H9 (cell line): ENCODE measurements at regions not wholly inside any gene's neighbourhood (a gene's known extent, or its start where the extent isn't known, plus 50 kb on each side); places are given as distances from the start of the nearest gene placed in this dataset.

ENCODE experiments used
- DNase-seq: peaks from one replicate; pipeline ENCODE4 v3.0.0-alpha.2; 2017
- H2AFZ ChIP-seq: one replicate; pipeline ENCODE4 v1.6.1; 2013; ENCODE audit warnings: mild to moderate bottlenecking, low read length, control low read depth, moderate library complexity
- H2AK5ac ChIP-seq: 2 replicates; pipeline ENCODE4 v1.6.1; 2013; ENCODE audit warnings: low read length, control low read depth, mixed read lengths; ENCODE audit not compliant: insufficient read length
- H2BK120ac ChIP-seq: one replicate; pipeline ENCODE4 v1.6.1; 2013; ENCODE audit warnings: low read depth, mild to moderate bottlenecking, low read length, control low read depth, inconsistent platforms; ENCODE audit not compliant: poor library complexity, severe bottlenecking
- H2BK12ac ChIP-seq: 2 replicates; pipeline ENCODE4 v1.6.1; 2013; ENCODE audit warnings: low read length, control low read depth, mixed read lengths, low read depth; ENCODE audit not compliant: insufficient read length
- H2BK15ac ChIP-seq: 2 replicates; pipeline ENCODE4 v1.6.1; 2013; ENCODE audit warnings: low read depth, low read length, control low read depth
- H2BK20ac ChIP-seq: one replicate; pipeline ENCODE4 v1.6.1; 2013; ENCODE audit warnings: low read depth, mild to moderate bottlenecking, low read length, control low read depth, inconsistent platforms; ENCODE audit not compliant: poor library complexity, severe bottlenecking
- H2BK5ac ChIP-seq: 2 replicates; pipeline ENCODE4 v1.6.1; 2013; ENCODE audit warnings: low read length, control low read depth, mixed read lengths; ENCODE audit not compliant: insufficient read length
- H3K14ac ChIP-seq: 2 replicates; pipeline ENCODE4 v1.6.1; 2013; ENCODE audit warnings: low read length, control low read depth; ENCODE audit not compliant: insufficient read depth
- H3K18ac ChIP-seq: 2 replicates; pipeline ENCODE4 v1.6.1; 2013; ENCODE audit warnings: low read depth, mild to moderate bottlenecking, mixed read lengths, low read length, control low read depth; ENCODE audit not compliant: insufficient read length
- H3K23ac ChIP-seq: 2 replicates; pipeline ENCODE4 v1.6.1; 2013; ENCODE audit warnings: low read length, control low read depth, mixed read lengths, low read depth; ENCODE audit not compliant: insufficient read length
- H3K23me2 ChIP-seq: 2 replicates; pipeline ENCODE4 v1.6.1; 2013; ENCODE audit warnings: low read depth, mild to moderate bottlenecking, mixed read lengths, low read length, control low read depth; ENCODE audit not compliant: insufficient read length, poor library complexity, severe bottlenecking
- H3K27ac ChIP-seq: 2 replicates; pipeline ENCODE4 v1.5.1; 2013; ENCODE audit warnings: low read length, control low read depth, mixed read lengths, low read depth; ENCODE audit not compliant: insufficient read length
- H3K27me3 ChIP-seq: 2 replicates; pipeline ENCODE4 v1.6.1; 2013; ENCODE audit warnings: low read length, control low read depth, inconsistent platforms; ENCODE audit not compliant: insufficient read depth
- H3K4ac ChIP-seq: 2 replicates; pipeline ENCODE4 v1.6.1; 2013; ENCODE audit warnings: low read depth, mild to moderate bottlenecking, control low read depth, inconsistent platforms, low read length, moderate library complexity
- H3K4me1 ChIP-seq: 2 replicates; pipeline ENCODE4 v1.6.1; 2013; ENCODE audit warnings: low read length, control low read depth, inconsistent platforms; ENCODE audit not compliant: insufficient read depth
- H3K4me2 ChIP-seq: 2 replicates; pipeline ENCODE4 v1.6.1; 2013; ENCODE audit warnings: low read length, control low read depth, mixed read lengths; ENCODE audit not compliant: insufficient read length, insufficient read depth
- H3K56ac ChIP-seq: 2 replicates; pipeline ENCODE4 v1.6.1; 2013; ENCODE audit warnings: low read depth, mild to moderate bottlenecking, mixed read lengths, low read length, control low read depth; ENCODE audit not compliant: insufficient read length
- H3K79me1 ChIP-seq: 2 replicates; pipeline ENCODE4 v1.6.1; 2013; ENCODE audit warnings: low read depth, mild to moderate bottlenecking, moderate library complexity, low read length, control low read depth, inconsistent platforms; ENCODE audit not compliant: insufficient read depth, poor library complexity, severe bottlenecking
- H3K79me2 ChIP-seq: 2 replicates; pipeline ENCODE4 v1.6.1; 2013; ENCODE audit warnings: low read length, control low read depth, inconsistent platforms; ENCODE audit not compliant: insufficient read depth
- H3K9ac ChIP-seq: 2 replicates; pipeline ENCODE4 v1.6.1; 2013; ENCODE audit warnings: low read length, control low read depth, mixed read lengths; ENCODE audit not compliant: insufficient read length; ENCODE audit errors: extremely low read depth
- H3K9me3 ChIP-seq: one replicate; pipeline ENCODE4 v1.6.1; 2013; ENCODE audit warnings: low read depth, low read length, inconsistent platforms; ENCODE audit not compliant: control insufficient read depth
- H3T11ph ChIP-seq: one replicate; pipeline ENCODE4 v1.6.1; 2013; ENCODE audit warnings: mild to moderate bottlenecking, low read length, control low read depth, inconsistent platforms
- H4K20me1 ChIP-seq: one replicate; pipeline ENCODE4 v1.6.1; 2013; ENCODE audit not compliant: control insufficient read depth, insufficient read length, insufficient read depth
- H4K5ac ChIP-seq: 2 replicates; pipeline ENCODE4 v1.6.1; 2013; ENCODE audit warnings: low read depth, mild to moderate bottlenecking, mixed read lengths, low read length, control low read depth; ENCODE audit not compliant: insufficient read length
- H4K8ac ChIP-seq: replicated peaks from 2 replicates; pipeline ENCODE4 v1.6.1; 2013; ENCODE audit warnings: low read length, control low read depth, mixed read lengths, low read depth; ENCODE audit not compliant: insufficient read length
- H4K91ac ChIP-seq: 2 replicates; pipeline ENCODE4 v1.6.1; 2013; ENCODE audit warnings: low read depth, mild to moderate bottlenecking, moderate library complexity, mixed read lengths, low read length, control low read depth; ENCODE audit not compliant: insufficient read length
- H3K27ac Mint-ChIP-seq, 3 experiments: 2 replicates in 2 of 3; 3 replicates in 1 of 3; pipeline ENCODE4 v1.8.0; 2020 to 2021; ENCODE audit warnings: mixed read lengths in 3 of 3, mild to moderate bottlenecking in 1 of 3, moderate library complexity in 1 of 3
- H3K27me3 Mint-ChIP-seq: 2 replicates; pipeline ENCODE4 v1.8.0; 2021; ENCODE audit warnings: low read depth, mild to moderate bottlenecking, moderate library complexity, mixed read lengths
- H3K36me3 Mint-ChIP-seq, 3 experiments: 2 replicates in 2 of 3; 3 replicates in 1 of 3; pipeline ENCODE4 v1.8.0; 2020 to 2021; ENCODE audit warnings: low read depth in 3 of 3, mixed read lengths in 3 of 3; ENCODE audit not compliant: insufficient read depth in 1 of 3
- H3K4me1 Mint-ChIP-seq, 2 experiments: 2 replicates each; pipeline ENCODE4 v1.8.0; 2020; ENCODE audit warnings: mixed read lengths in 2 of 2
- H3K4me3 Mint-ChIP-seq, 2 experiments: 2 replicates in 1 of 2; 3 replicates in 1 of 2; pipeline ENCODE4 v1.8.0; 2020 to 2021; ENCODE audit warnings: mild to moderate bottlenecking in 2 of 2, mixed read lengths in 2 of 2, moderate library complexity in 1 of 2
- H3K9me3 Mint-ChIP-seq, 2 experiments: 2 replicates in 1 of 2; 3 replicates in 1 of 2; pipeline ENCODE4 v1.8.0; 2020; ENCODE audit warnings: mild to moderate bottlenecking in 2 of 2, mixed read lengths in 2 of 2, moderate library complexity in 1 of 2
- CTCF ChIP-seq: fragments of 200-600 bp; sonication (generic); conservative IDR thresholded peaks from 3 replicates; pipeline ENCODE4 v1.8.0; 2021; ENCODE audit warnings: antibody characterized with exemption, mild to moderate bottlenecking
- WGBS: extraction: QIAGEN DNeasy Blood & Tissue Kit; methylation state at CpG from one replicate; pipeline ENCODE4 v1.1.7; 2013; ENCODE audit warnings: missing lambda C conversion rate, low lambda C conversion rate, mixed read lengths; ENCODE audit not compliant: insufficient read length; ENCODE audit errors: extremely low coverage; 5-methylcytosine and 5-hydroxymethylcytosine counted together

GRCh38 chr13:31649766-31650165 lies 89.6 kb upstream of the RXFP2 start:
- peaks cover 4% of the 10 kb centered on the region in 2 experiments; a peak in 3 of 4 replicates for H3K4me1 Mint-ChIP-seq
- WGBS = no CpG with 5 or more reads among the region's 4 CpGs
- Histone ChIP-seq H3K79me1 (no peaks in the 10 kb centered on the region), H4K5ac (no peak overlapping the region), H3K4me2 (no peak overlapping the region), H3K4ac (no peak overlapping the region), H2AK5ac (no peak overlapping the region), H3K23ac (no peak overlapping the region), H4K8ac (no peak overlapping the region), H2BK5ac (no peak overlapping the region), H3K4me1 (no peaks in the 10 kb centered on the region; the same call in 1 of the 2 replicates), H3T11ph (no peak overlapping the region), H3K56ac (no peak overlapping the region), H3K9me3 (no peaks in the 10 kb centered on the region), H4K91ac (no peak overlapping the region), H3K23me2 (no peaks in the 10 kb centered on the region), H3K9ac (no peak overlapping the region), H2BK12ac (no peak overlapping the region), H2BK120ac (no peak overlapping the region), H2AFZ (no peak overlapping the region), H3K14ac (no peak overlapping the region), H3K27me3 (no peaks in the 10 kb centered on the region), H4K20me1 (no peaks in the 10 kb centered on the region), H3K27ac (no peak overlapping the region), H3K18ac (no peak overlapping the region), H2BK20ac (no peak overlapping the region), H2BK15ac (no peak overlapping the region), H3K79me2 (no peaks in the 10 kb centered on the region)
- H3K27ac Mint-ChIP-seq = no peak overlapping the region
- H3K4me3 Mint-ChIP-seq = no peak overlapping the region
- no peaks in the 10 kb centered on the region for H3K27me3 Mint-ChIP-seq
- no peak for TF ChIP-seq CTCF
- no peak for DNase-seq
- no peaks in the 10 kb centered on the region; a peak in 2 of 5 replicates for H3K9me3 Mint-ChIP-seq
- H3K36me3 Mint-ChIP-seq = peaks cover 0 to 3% (median 0%) of the 10 kb centered on the region in 3 experiments; a peak in 2 of 7 replicates
